HepG2 (cell line): ENCODE measurements at regions not wholly inside any gene's neighbourhood (a gene's known extent, or its start where the extent isn't known, plus 50 kb on each side); places are given as distances from the start of the nearest gene placed in this dataset.

Experiments
- ATAC-seq: fragments of 200-7000 bp; cut with Tn5 transposase; 3 replicates; pipeline ENCODE4 v1.9.1; 2020; ENCODE audit warnings: mild to moderate bottlenecking, moderate library complexity
- BruUV-seq: library from RNA; stranded (reverse); fragments of 400-500 nt; replicated peaks from 2 replicates; lab custom pipeline; 2021; lab: Mats Ljungman, UMichigan
- CTCF ChIA-PET: fragments of 300-600 bp; formaldehyde crosslinking; extraction: SDS; loops from one replicate; lab custom pipeline; 2021; ENCODE audit warnings: low total read pairs, inconsistent platforms, low intra/inter-chr PET ratio; lab: Yijun Ruan, JAX
- POLR2A ChIA-PET: fragments of 350-600 bp; sonication (Branson Sonifier 250); formaldehyde crosslinking; loops from one replicate; lab custom pipeline; 2020; ENCODE audit warnings: antibody characterized with exemption, inconsistent platforms; lab: Yijun Ruan, JAX
- DNase-seq: peaks from one replicate; pipeline ENCODE4 v3.0.0-alpha.2; 2015; ENCODE audit warnings: low spot score
- FAIRE-seq: peaks from 3 replicates; lab custom pipeline; 2011; peaks lifted over from hg19 to GRCh38; lab: Jason Lieb, UNC
- H2AFZ ChIP-seq: one replicate; pipeline ENCODE4 v1.6.1; 2011; ENCODE audit warnings: low read length, inconsistent platforms
- H3K27ac ChIP-seq: fragments of 300-600 bp; 3 replicates; pipeline ENCODE4 v1.8.0; 2011; ENCODE audit warnings: mixed run types, mild to moderate bottlenecking, mixed read lengths, low read length, inconsistent platforms; ENCODE audit not compliant: insufficient read depth; ENCODE audit errors: extremely low read length
- H3K27me3 ChIP-seq, 2 experiments: fragments of 200-600 bp in 1 of 2; 2 replicates in 1 of 2; 3 replicates in 1 of 2; pipeline versions ENCODE4 v1.6.0 to v1.8.0; 2011; ENCODE audit warnings: low read length in 2 of 2, mild to moderate bottlenecking in 2 of 2, moderate library complexity in 2 of 2, inconsistent platforms in 1 of 2; ENCODE audit not compliant: insufficient read depth in 2 of 2, control insufficient read depth in 1 of 2
- H3K36me3 ChIP-seq, 2 experiments: fragments of 200-600 bp in 1 of 2; replicated peaks in 1 of 2; 2 replicates in 1 of 2; 3 replicates in 1 of 2; pipeline versions ENCODE4 v1.5.1 to v1.8.0; 2011; ENCODE audit warnings: low read length in 2 of 2, inconsistent platforms in 1 of 2; ENCODE audit not compliant: insufficient read depth in 2 of 2, control insufficient read depth in 1 of 2
- H3K4me1 ChIP-seq: 2 replicates; pipeline ENCODE4 v1.5.1; 2012; ENCODE audit warnings: low read length, inconsistent platforms; ENCODE audit not compliant: insufficient read depth
- H3K4me2 ChIP-seq: 2 replicates; pipeline ENCODE4 v1.6.0; 2011; ENCODE audit warnings: low read depth, low read length, inconsistent platforms
- H3K4me3 ChIP-seq, 3 experiments: fragments of 200-600 bp in 1 of 3; sonication (generic), shearing (Covaris generic) in 1 of 3; replicated peaks in 1 of 3; 2 replicates each; pipeline ENCODE4 v1.5.1; 2011 to 2016; ENCODE audit warnings: low read length in 3 of 3, inconsistent platforms in 2 of 3, low read depth in 2 of 3, mild to moderate bottlenecking in 2 of 3, control low read depth in 1 of 3, mixed read lengths in 1 of 3; ENCODE audit not compliant: insufficient read depth in 1 of 3
- H3K79me2 ChIP-seq: one replicate; pipeline ENCODE4 v1.6.1; 2011; ENCODE audit warnings: low read length, inconsistent platforms; ENCODE audit not compliant: insufficient read depth
- H3K9ac ChIP-seq: 2 replicates; pipeline ENCODE4 v1.6.0; 2011; ENCODE audit warnings: mild to moderate bottlenecking, low read depth, low read length, inconsistent platforms; ENCODE audit not compliant: insufficient read depth
- H3K9me3 ChIP-seq: 2 replicates; pipeline ENCODE4 v1.5.1; 2012; ENCODE audit warnings: mild to moderate bottlenecking, low read length
- H4K20me1 ChIP-seq: 2 replicates; pipeline ENCODE4 v1.6.0; 2011; ENCODE audit warnings: inconsistent platforms, mild to moderate bottlenecking, low read length, moderate library complexity; ENCODE audit not compliant: insufficient read depth
- BCL6 ChIP-seq: IDR thresholded peaks from 2 replicates; pipeline ENCODE4 v1.6.1; 2016; ENCODE audit warnings: missing genetic modification reagents, missing compliant biosample characterization
- CREM ChIP-seq, 2 experiments: sonication (generic) in 1 of 2; formaldehyde crosslinking in 1 of 2; IDR thresholded peaks; 2 replicates each; pipeline versions ENCODE4 v1.4.0 to v1.6.1; 2016 to 2020; ENCODE audit warnings: antibody characterized with exemption in 1 of 2, mild to moderate bottlenecking in 1 of 2, missing genetic modification reagents in 1 of 2
- MAFF ChIP-seq: IDR thresholded peaks from 2 replicates; pipeline ENCODE4 v1.6.1; 2011; ENCODE audit warnings: low read depth, low read length, improper control_type of control experiment
- MAZ ChIP-seq, 2 experiments: sonication (generic) in 1 of 2; formaldehyde crosslinking in 1 of 2; IDR thresholded peaks; 2 replicates each; pipeline versions ENCODE4 v1.5.0 to v1.6.1; 2012 to 2020; ENCODE audit warnings: low read depth in 2 of 2, mild to moderate bottlenecking in 2 of 2, borderline replicate concordance in 1 of 2, improper control_type of control experiment in 1 of 2, low read length in 1 of 2, missing genetic modification reagents in 1 of 2, moderate library complexity in 1 of 2
- MEF2D ChIP-seq: sonication (generic); formaldehyde crosslinking; IDR thresholded peaks from 2 replicates; pipeline ENCODE4 v1.5.1; 2020; ENCODE audit warnings: mild to moderate bottlenecking, missing genetic modification reagents
- RAD21 ChIP-seq: fragments of 450-650 bp; formaldehyde crosslinking; IDR thresholded peaks from 2 replicates; pipeline ENCODE4 v1.5.0; 2020; ENCODE audit warnings: mild to moderate bottlenecking
- RBAK ChIP-seq: sonication (generic); formaldehyde crosslinking; IDR thresholded peaks from 2 replicates; pipeline ENCODE4 v1.5.1; 2020; ENCODE audit warnings: mild to moderate bottlenecking, missing genetic modification reagents
- SMC3 ChIP-seq: IDR thresholded peaks from 2 replicates; pipeline ENCODE4 v1.6.1; 2011; ENCODE audit warnings: low read length, improper control_type of control experiment
- STAG1 ChIP-seq: sonication (generic); formaldehyde crosslinking; IDR thresholded peaks from 2 replicates; pipeline ENCODE4 v1.4.0; 2020; ENCODE audit warnings: missing genetic modification reagents
- STAT5B ChIP-seq: sonication (generic); formaldehyde crosslinking; IDR thresholded peaks from 2 replicates; pipeline ENCODE4 v1.4.0; 2020; ENCODE audit warnings: missing genetic modification reagents
- ZC3H4 ChIP-seq: sonication (generic); formaldehyde crosslinking; IDR thresholded peaks from 2 replicates; pipeline ENCODE4 v1.4.0; 2020; ENCODE audit warnings: missing genetic modification reagents, borderline replicate concordance
- ZNF296 ChIP-seq: sonication (generic); formaldehyde crosslinking; conservative IDR thresholded peaks from 2 replicates; pipeline ENCODE4 v1.5.0; 2020; ENCODE audit warnings: mild to moderate bottlenecking, missing genetic modification reagents
- ZNF451 ChIP-seq: sonication (generic); formaldehyde crosslinking; IDR thresholded peaks from 2 replicates; pipeline ENCODE4 v1.5.0; 2020; ENCODE audit warnings: mild to moderate bottlenecking, missing genetic modification reagents
- ZNF564 ChIP-seq: sonication (generic); formaldehyde crosslinking; IDR thresholded peaks from 2 replicates; pipeline ENCODE4 v1.8.1; 2023; ENCODE audit warnings: mild to moderate bottlenecking, missing genetic modification reagents
- in situ Hi-C: cut with HindIII; loops from 2 replicates; pipeline ENCODE4 v1.10.0; 2017; ENCODE audit warnings: low pct_unique_long_range_greater_than_20kb; ENCODE audit not compliant: extremely low pct_ligation_motif_present
- intact Hi-C: fragments of 100-400 bp; cut with micrococcal nuclease; formaldehyde crosslinking; loops from one replicate; pipeline ENCODE4 v1.10.0; 2022; ENCODE audit not compliant: unreplicated experiment
- TF ChIP-seq, protein P1 (sequence below): IDR thresholded peaks from 2 replicates; pipeline ENCODE4 v1.6.1; 2012; ENCODE audit warnings: low read depth, low read length, improper control_type of control experiment
- TF ChIP-seq, protein P2 (sequence below): sonication (generic); formaldehyde crosslinking; IDR thresholded peaks from 2 replicates; pipeline ENCODE4 v1.5.0; 2020; ENCODE audit warnings: mild to moderate bottlenecking, missing genetic modification reagents, moderate library complexity

DNA sequence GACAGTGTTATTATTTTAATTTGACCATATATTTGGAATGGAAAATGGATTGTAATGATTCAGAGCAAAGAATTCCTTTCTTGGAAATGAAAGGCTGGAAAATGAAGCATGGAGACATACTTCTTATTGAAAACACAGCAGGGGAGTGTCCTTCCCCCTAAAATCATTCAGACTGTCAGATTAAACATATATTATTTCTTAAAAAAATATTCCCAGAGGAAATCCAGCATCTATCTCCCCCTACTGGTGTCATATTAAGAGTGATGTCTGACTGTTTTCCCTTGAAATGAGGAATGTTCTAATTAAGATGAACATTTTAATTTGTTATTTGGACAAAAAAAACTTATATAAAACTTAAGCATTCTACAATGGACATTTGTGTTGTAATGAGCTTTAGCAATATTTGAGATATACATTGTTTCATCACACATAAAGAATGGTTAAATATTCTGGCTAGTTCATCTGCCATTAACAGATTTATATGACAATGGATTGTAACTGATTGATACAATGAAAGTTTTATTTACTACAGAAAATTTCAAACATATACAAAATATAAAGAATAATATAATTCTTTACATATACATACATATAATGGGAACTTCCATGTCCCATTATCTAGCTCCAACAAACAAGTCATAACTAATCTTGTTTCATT lies 264.6 kb downstream of the SPRY1 start:
- H3K4me1 ChIP-seq, result peaks cover 30% of the 10 kb centered on the region
- BruUV-seq, result no TSS peak
- no peaks in the 10 kb centered on the region for H3K27me3 ChIP-seq
- no peak overlapping the region for H3K9ac ChIP-seq
- no peaks in the 10 kb centered on the region for H4K20me1 ChIP-seq
- peaks cover 3 to 4% of the 10 kb centered on the region in 2 experiments; a peak in 3 of 5 replicates for H3K36me3 ChIP-seq
- no peak overlapping the region for H2AFZ ChIP-seq
- ChIA-PET CTCF (interaction anchor here (0.6 to 4.2 kb wide), 4 partner anchors 96 to 558 kb away, joined by 3 to 37 read pairs (median 10); no protein-coding TSS in a partner anchor), POLR2A (interaction anchor here (1.0 kb wide), 1 partner anchor 262 kb away, joined by 4 read pairs; no protein-coding TSS in a partner anchor)
- peaks cover 3% of the 10 kb centered on the region for H3K79me2 ChIP-seq
- in situ Hi-C loops, result loop anchor here (5.0 to 10.0 kb wide), 3 partner anchors 99 to 546 kb away; partner anchors contain the start of gene SPRY1
- no peak overlapping the region for H3K27ac ChIP-seq
- DNase-seq (no peak), ATAC-seq (no peak), FAIRE-seq (no peak)
- H3K9me3 ChIP-seq, result peaks cover 9% of the 10 kb centered on the region
- intact Hi-C loops, result loop anchor here (1.0 to 5.0 kb wide), 3 partner anchors 311 to 534 kb away; no protein-coding TSS in a partner anchor
- peak overlapping the region; percentile 66; the same call in 1 of the 2 replicates for H3K4me2 ChIP-seq
- no peak overlapping the region for H3K4me3 ChIP-seq
- TF ChIP-seq ZNF451 (no peak), ZC3H4 (CRISPR knock-in tag) (no peak), ZNF564 (CRISPR knock-in tag) (no peak), MAFF (no peak), RAD21 (CRISPR knock-in tag) (peak; percentile 47; the same call in 1 of the 2 replicates), RBAK (CRISPR knock-in tag) (no peak), BCL6 (no peak), MEF2D (CRISPR knock-in tag) (no peak), MAZ (IDR thresholded peaks at IDR 0.05; ENCODE audit: borderline replicate concordance, low read depth, low read length) (no peak), MAZ (CRISPR knock-in tag; IDR thresholded peaks at IDR 0.05; ENCODE audit: low read depth) (no peak), SMC3 (peak; percentile 53; the same call in 1 of the 2 replicates), STAT5B (CRISPR knock-in tag) (no peak), CREM (IDR thresholded peaks at IDR 0.05) (no peak), CREM (CRISPR knock-in tag; IDR thresholded peaks at IDR 0.05) (no peak), STAG1 (CRISPR knock-in tag) (peak; percentile 73), ZNF296 (no peak)
- TF ChIP-seq, protein P1, sequence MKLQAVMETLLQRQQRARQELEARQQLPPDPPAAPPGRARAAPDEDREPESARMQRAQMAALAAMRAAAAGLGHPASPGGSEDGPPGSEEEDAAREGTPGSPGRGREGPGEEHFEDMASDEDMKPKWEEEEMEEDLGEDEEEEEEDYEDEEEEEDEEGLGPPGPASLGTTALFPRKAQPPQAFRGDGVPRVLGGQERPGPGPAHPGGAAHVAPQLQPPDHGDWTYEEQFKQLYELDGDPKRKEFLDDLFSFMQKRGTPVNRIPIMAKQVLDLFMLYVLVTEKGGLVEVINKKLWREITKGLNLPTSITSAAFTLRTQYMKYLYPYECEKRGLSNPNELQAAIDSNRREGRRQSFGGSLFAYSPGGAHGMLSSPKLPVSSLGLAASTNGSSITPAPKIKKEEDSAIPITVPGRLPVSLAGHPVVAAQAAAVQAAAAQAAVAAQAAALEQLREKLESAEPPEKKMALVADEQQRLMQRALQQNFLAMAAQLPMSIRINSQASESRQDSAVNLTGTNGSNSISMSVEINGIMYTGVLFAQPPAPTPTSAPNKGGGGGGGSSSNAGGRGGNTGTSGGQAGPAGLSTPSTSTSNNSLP, result peak; percentile 37; the same call in 1 of the 2 replicates
- TF ChIP-seq, protein P2, sequence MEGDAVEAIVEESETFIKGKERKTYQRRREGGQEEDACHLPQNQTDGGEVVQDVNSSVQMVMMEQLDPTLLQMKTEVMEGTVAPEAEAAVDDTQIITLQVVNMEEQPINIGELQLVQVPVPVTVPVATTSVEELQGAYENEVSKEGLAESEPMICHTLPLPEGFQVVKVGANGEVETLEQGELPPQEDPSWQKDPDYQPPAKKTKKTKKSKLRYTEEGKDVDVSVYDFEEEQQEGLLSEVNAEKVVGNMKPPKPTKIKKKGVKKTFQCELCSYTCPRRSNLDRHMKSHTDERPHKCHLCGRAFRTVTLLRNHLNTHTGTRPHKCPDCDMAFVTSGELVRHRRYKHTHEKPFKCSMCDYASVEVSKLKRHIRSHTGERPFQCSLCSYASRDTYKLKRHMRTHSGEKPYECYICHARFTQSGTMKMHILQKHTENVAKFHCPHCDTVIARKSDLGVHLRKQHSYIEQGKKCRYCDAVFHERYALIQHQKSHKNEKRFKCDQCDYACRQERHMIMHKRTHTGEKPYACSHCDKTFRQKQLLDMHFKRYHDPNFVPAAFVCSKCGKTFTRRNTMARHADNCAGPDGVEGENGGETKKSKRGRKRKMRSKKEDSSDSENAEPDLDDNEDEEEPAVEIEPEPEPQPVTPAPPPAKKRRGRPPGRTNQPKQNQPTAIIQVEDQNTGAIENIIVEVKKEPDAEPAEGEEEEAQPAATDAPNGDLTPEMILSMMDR (CRISPR knock-in tag), result peak; percentile 36; the same call in 1 of the 2 replicates
